Prostate gland (tissue), 2 donors: ENCODE measurements at regions not wholly inside any gene's neighbourhood (a gene's known extent, or its start where the extent isn't known, plus 50 kb on each side); places are given as distances from the start of the nearest gene placed in this dataset.

Source experiments
- CTCF ChIP-seq, 4 experiments: fragments of 200-600 bp in 2 of 4; fragments of 450-650 bp in 2 of 4; sonication (generic) in 2 of 4; IDR thresholded peaks; 1 replicate in 3 of 4; 2 replicates in 1 of 4; pipeline ENCODE4 v1.5.1; 2016 to 2019; ENCODE audit warnings: antibody characterized with exemption in 4 of 4, mild to moderate bottlenecking in 2 of 4, moderate library complexity in 2 of 4
- POLR2A ChIP-seq: fragments of 450-650 bp; IDR thresholded peaks from one replicate; pipeline ENCODE4 v1.6.1; 2016; ENCODE audit warnings: antibody characterized with exemption, mild to moderate bottlenecking
- POLR2AphosphoS5 ChIP-seq: sonication (generic); formaldehyde crosslinking; IDR thresholded peaks from one replicate; pipeline ENCODE4 v1.6.1; 2017; ENCODE audit warnings: antibody characterized with exemption

DNA sequence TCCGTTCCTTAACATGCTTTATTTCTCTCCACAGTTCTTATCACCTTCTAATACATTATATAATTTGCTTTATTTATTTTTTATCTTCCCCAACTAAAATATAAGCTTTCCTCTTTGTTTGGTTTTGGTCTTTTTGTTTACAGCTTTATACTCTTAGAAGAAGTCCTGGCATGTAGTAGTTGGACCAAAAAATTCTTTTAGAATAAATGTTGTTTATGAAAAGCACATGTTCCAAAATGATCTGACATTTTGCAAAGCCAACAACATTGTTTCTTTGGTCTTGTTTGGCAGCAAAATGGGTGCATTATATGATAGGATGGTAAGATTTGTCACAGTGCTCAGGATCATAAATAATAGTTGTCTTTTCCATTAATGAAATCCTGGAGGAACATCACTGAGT lies 312.5 kb downstream of the LRIG3 start:
- TF ChIP-seq CTCF (IDR thresholded peaks at IDR 0.05) = no peak
- no peak for TF ChIP-seq POLR2A
- no peak for TF ChIP-seq POLR2AphosphoS5
